ENCODE measurements at regions not wholly inside any gene's neighbourhood (a gene's known extent, or its start where the extent isn't known, plus 50 kb on each side); places are given as distances from the start of the nearest gene placed in this dataset.

GRCh38 chr10:65196111-65196510 lies 1674.9 kb downstream of the REEP3 start:
- Histone ChIP-seq H3K9ac (ENCODE audit: low read length in 2 of 2) (no peak overlapping the region), H3K9me3 (ENCODE audit: control insufficient read depth in 2 of 2, low read length in 2 of 2) (no peaks in the 10 kb centered on the region), H3K4me3 (ENCODE audit: low read length in 2 of 2) (no peak overlapping the region), H3K27me3 (ENCODE audit: control insufficient read depth in 1 of 2, insufficient read depth in 2 of 2, low read length in 2 of 2) (no peaks in the 10 kb centered on the region), H3K4me1 (ENCODE audit: control insufficient read depth, insufficient read depth, low read length) (no peaks in the 10 kb centered on the region), H3K36me3 (ENCODE audit: control insufficient read depth in 2 of 2, insufficient read depth in 2 of 2, low read length in 2 of 2) (no peaks in the 10 kb centered on the region), H3K27ac (ENCODE audit: low read length) (no peak overlapping the region)

GRCh38 chr10:65197935-65198334 lies 1676.7 kb downstream of the REEP3 start:
- H3K27ac ChIP-seq (ENCODE audit: low read length), result no peak overlapping the region
- H3K36me3 ChIP-seq (ENCODE audit: control insufficient read depth in 2 of 2, insufficient read depth in 2 of 2, low read length in 2 of 2), result no peaks in the 10 kb centered on the region
- no peaks in the 10 kb centered on the region for H3K4me1 ChIP-seq (ENCODE audit: control insufficient read depth, insufficient read depth, low read length)
- H3K4me3 ChIP-seq (ENCODE audit: low read length in 2 of 2), result no peak overlapping the region
- H3K9ac ChIP-seq (ENCODE audit: low read length in 2 of 2), result no peak overlapping the region
- no peaks in the 10 kb centered on the region for H3K27me3 ChIP-seq (ENCODE audit: control insufficient read depth in 1 of 2, insufficient read depth in 2 of 2, low read length in 2 of 2)
- no peaks in the 10 kb centered on the region for H3K9me3 ChIP-seq (ENCODE audit: control insufficient read depth in 2 of 2, low read length in 2 of 2)

- Histone ChIP-seq H3K4me3 (ENCODE audit: low read length in 2 of 2) (no peak overlapping the region), H3K9me3 (ENCODE audit: control insufficient read depth in 2 of 2, low read length in 2 of 2) (no peaks in the 10 kb centered on the region), H3K4me1 (ENCODE audit: control insufficient read depth, insufficient read depth, low read length) (no peaks in the 10 kb centered on the region), H3K27me3 (ENCODE audit: control insufficient read depth in 1 of 2, insufficient read depth in 2 of 2, low read length in 2 of 2) (no peaks in the 10 kb centered on the region), H3K36me3 (ENCODE audit: control insufficient read depth in 2 of 2, insufficient read depth in 2 of 2, low read length in 2 of 2) (no peaks in the 10 kb centered on the region), H3K9ac (ENCODE audit: low read length in 2 of 2) (no peak overlapping the region), H3K27ac (ENCODE audit: low read length) (no peak overlapping the region)
Measured at GRCh38 chr10:65201491-65201890, 1680.3 kb downstream of the REEP3 start.

GRCh38 chr10:65204999-65205398 lies 1683.8 kb downstream of the REEP3 start:
- H3K4me1 ChIP-seq (ENCODE audit: control insufficient read depth, insufficient read depth, low read length), result no peaks in the 10 kb centered on the region
- no peak overlapping the region for H3K9ac ChIP-seq (ENCODE audit: low read length in 2 of 2)
- H3K36me3 ChIP-seq (ENCODE audit: control insufficient read depth in 2 of 2, insufficient read depth in 2 of 2, low read length in 2 of 2), result no peaks in the 10 kb centered on the region
- no peaks in the 10 kb centered on the region for H3K9me3 ChIP-seq (ENCODE audit: control insufficient read depth in 2 of 2, low read length in 2 of 2)
- H3K27me3 ChIP-seq (ENCODE audit: control insufficient read depth in 1 of 2, insufficient read depth in 2 of 2, low read length in 2 of 2), result no peaks in the 10 kb centered on the region
- no peak overlapping the region for H3K4me3 ChIP-seq (ENCODE audit: low read length in 2 of 2)
- H3K27ac ChIP-seq (ENCODE audit: low read length), result no peak overlapping the region

GRCh38 chr10:65213170-65213569 lies 1692.0 kb downstream of the REEP3 start:
- no peaks in the 10 kb centered on the region for H3K9me3 ChIP-seq (ENCODE audit: control insufficient read depth in 2 of 2, low read length in 2 of 2)
- no peaks in the 10 kb centered on the region for H3K27me3 ChIP-seq (ENCODE audit: control insufficient read depth in 1 of 2, insufficient read depth in 2 of 2, low read length in 2 of 2)
- no peak overlapping the region for H3K4me3 ChIP-seq (ENCODE audit: low read length in 2 of 2)
- H3K9ac ChIP-seq (ENCODE audit: low read length in 2 of 2), result no peak overlapping the region
- no peaks in the 10 kb centered on the region for H3K36me3 ChIP-seq (ENCODE audit: control insufficient read depth in 2 of 2, insufficient read depth in 2 of 2, low read length in 2 of 2)
- no peak overlapping the region for H3K27ac ChIP-seq (ENCODE audit: low read length)
- no peaks in the 10 kb centered on the region for H3K4me1 ChIP-seq (ENCODE audit: control insufficient read depth, insufficient read depth, low read length)

- H3K4me1 ChIP-seq (ENCODE audit: control insufficient read depth, insufficient read depth, low read length), result no peaks in the 10 kb centered on the region
- H3K4me3 ChIP-seq (ENCODE audit: low read length in 2 of 2), result no peak overlapping the region
- no peak overlapping the region for H3K9ac ChIP-seq (ENCODE audit: low read length in 2 of 2)
- H3K27ac ChIP-seq (ENCODE audit: low read length), result no peak overlapping the region
- no peaks in the 10 kb centered on the region for H3K27me3 ChIP-seq (ENCODE audit: control insufficient read depth in 1 of 2, insufficient read depth in 2 of 2, low read length in 2 of 2)
- no peaks in the 10 kb centered on the region for H3K36me3 ChIP-seq (ENCODE audit: control insufficient read depth in 2 of 2, insufficient read depth in 2 of 2, low read length in 2 of 2)
- H3K9me3 ChIP-seq (ENCODE audit: control insufficient read depth in 2 of 2, low read length in 2 of 2), result no peaks in the 10 kb centered on the region
Measured at GRCh38 chr10:65219444-65219843, 1698.2 kb downstream of the REEP3 start.

- Histone ChIP-seq H3K4me1 (ENCODE audit: control insufficient read depth, insufficient read depth, low read length) (no peaks in the 10 kb centered on the region), H3K36me3 (ENCODE audit: control insufficient read depth in 2 of 2, insufficient read depth in 2 of 2, low read length in 2 of 2) (no peaks in the 10 kb centered on the region), H3K27me3 (ENCODE audit: control insufficient read depth in 1 of 2, insufficient read depth in 2 of 2, low read length in 2 of 2) (no peaks in the 10 kb centered on the region), H3K4me3 (ENCODE audit: low read length in 2 of 2) (no peak overlapping the region), H3K9ac (ENCODE audit: low read length in 2 of 2) (no peak overlapping the region), H3K9me3 (ENCODE audit: control insufficient read depth in 2 of 2, low read length in 2 of 2) (no peaks in the 10 kb centered on the region), H3K27ac (ENCODE audit: low read length) (no peak overlapping the region)
Measured at GRCh38 chr10:65231148-65231547, 1694.7 kb upstream of the LRRTM3 start.

GRCh38 chr10:65234261-65234660 lies 1691.6 kb upstream of the LRRTM3 start:
- no peak overlapping the region for H3K4me3 ChIP-seq (ENCODE audit: low read length in 2 of 2)
- H3K9ac ChIP-seq (ENCODE audit: low read length in 2 of 2), result no peak overlapping the region
- H3K9me3 ChIP-seq (ENCODE audit: control insufficient read depth in 2 of 2, low read length in 2 of 2), result no peaks in the 10 kb centered on the region
- H3K27me3 ChIP-seq (ENCODE audit: control insufficient read depth in 1 of 2, insufficient read depth in 2 of 2, low read length in 2 of 2), result no peaks in the 10 kb centered on the region
- H3K4me1 ChIP-seq (ENCODE audit: control insufficient read depth, insufficient read depth, low read length), result no peaks in the 10 kb centered on the region
- no peaks in the 10 kb centered on the region for H3K36me3 ChIP-seq (ENCODE audit: control insufficient read depth in 2 of 2, insufficient read depth in 2 of 2, low read length in 2 of 2)
- H3K27ac ChIP-seq (ENCODE audit: low read length), result no peak overlapping the region

- H3K4me1 ChIP-seq (ENCODE audit: control insufficient read depth, insufficient read depth, low read length), result no peaks in the 10 kb centered on the region
Measured at GRCh38 chr10:65235266-65235665, 1690.6 kb upstream of the LRRTM3 start.

GRCh38 chr10:65235846-65236245 lies 1690.0 kb upstream of the LRRTM3 start:
- Histone ChIP-seq H3K4me1 (ENCODE audit: control insufficient read depth, insufficient read depth, low read length) (no peaks in the 10 kb centered on the region), H3K27me3 (ENCODE audit: control insufficient read depth in 1 of 2, insufficient read depth in 2 of 2, low read length in 2 of 2) (no peaks in the 10 kb centered on the region), H3K4me3 (ENCODE audit: low read length in 2 of 2) (no peak overlapping the region), H3K36me3 (ENCODE audit: control insufficient read depth in 2 of 2, insufficient read depth in 2 of 2, low read length in 2 of 2) (no peaks in the 10 kb centered on the region), H3K9ac (ENCODE audit: low read length in 2 of 2) (no peak overlapping the region), H3K9me3 (ENCODE audit: control insufficient read depth in 2 of 2, low read length in 2 of 2) (no peaks in the 10 kb centered on the region), H3K27ac (ENCODE audit: low read length) (no peak overlapping the region)

More at GRCh38 chr10:65235266-65235665, 1690.6 kb upstream of the LRRTM3 start:
- H3K9me3 ChIP-seq (ENCODE audit: control insufficient read depth in 2 of 2, low read length in 2 of 2), result no peaks in the 10 kb centered on the region
- H3K27me3 ChIP-seq (ENCODE audit: control insufficient read depth in 1 of 2, insufficient read depth in 2 of 2, low read length in 2 of 2), result no peaks in the 10 kb centered on the region
- no peak overlapping the region for H3K9ac ChIP-seq (ENCODE audit: low read length in 2 of 2)
- no peak overlapping the region for H3K4me3 ChIP-seq (ENCODE audit: low read length in 2 of 2)
- H3K36me3 ChIP-seq (ENCODE audit: control insufficient read depth in 2 of 2, insufficient read depth in 2 of 2, low read length in 2 of 2), result no peaks in the 10 kb centered on the region
- H3K27ac ChIP-seq (ENCODE audit: low read length), result no peak overlapping the region

GRCh38 chr10:65265451-65265954 lies 1660.3 kb upstream of the LRRTM3 start:
- H3K4me3 ChIP-seq (ENCODE audit: low read length in 2 of 2), result no peak overlapping the region
- H3K27me3 ChIP-seq (ENCODE audit: control insufficient read depth in 1 of 2, insufficient read depth in 2 of 2, low read length in 2 of 2), result no peaks in the 10 kb centered on the region
- H3K9me3 ChIP-seq (ENCODE audit: control insufficient read depth in 2 of 2, low read length in 2 of 2), result no peaks in the 10 kb centered on the region
- H3K4me1 ChIP-seq (ENCODE audit: control insufficient read depth, insufficient read depth, low read length), result no peaks in the 10 kb centered on the region
- no peak overlapping the region for H3K27ac ChIP-seq (ENCODE audit: low read length)
- no peak overlapping the region for H3K9ac ChIP-seq (ENCODE audit: low read length in 2 of 2)
- H3K36me3 ChIP-seq (ENCODE audit: control insufficient read depth in 2 of 2, insufficient read depth in 2 of 2, low read length in 2 of 2), result no peaks in the 10 kb centered on the region

Measured in stomach smooth muscle (tissue), 2 donors.